Endometrium (tissue), 2 donors: ENCODE measurements at regions not wholly inside any gene's neighbourhood (a gene's known extent, or its start where the extent isn't known, plus 50 kb on each side); places are given as distances from the start of the nearest gene placed in this dataset.

Experiments
- FAIRE-seq: peaks from 2 replicates; lab custom pipeline; 2012; peaks lifted over from hg19 to GRCh38; lab: Jason Lieb, UNC
- donor health status: control.
- donor health status: control.

DNA sequence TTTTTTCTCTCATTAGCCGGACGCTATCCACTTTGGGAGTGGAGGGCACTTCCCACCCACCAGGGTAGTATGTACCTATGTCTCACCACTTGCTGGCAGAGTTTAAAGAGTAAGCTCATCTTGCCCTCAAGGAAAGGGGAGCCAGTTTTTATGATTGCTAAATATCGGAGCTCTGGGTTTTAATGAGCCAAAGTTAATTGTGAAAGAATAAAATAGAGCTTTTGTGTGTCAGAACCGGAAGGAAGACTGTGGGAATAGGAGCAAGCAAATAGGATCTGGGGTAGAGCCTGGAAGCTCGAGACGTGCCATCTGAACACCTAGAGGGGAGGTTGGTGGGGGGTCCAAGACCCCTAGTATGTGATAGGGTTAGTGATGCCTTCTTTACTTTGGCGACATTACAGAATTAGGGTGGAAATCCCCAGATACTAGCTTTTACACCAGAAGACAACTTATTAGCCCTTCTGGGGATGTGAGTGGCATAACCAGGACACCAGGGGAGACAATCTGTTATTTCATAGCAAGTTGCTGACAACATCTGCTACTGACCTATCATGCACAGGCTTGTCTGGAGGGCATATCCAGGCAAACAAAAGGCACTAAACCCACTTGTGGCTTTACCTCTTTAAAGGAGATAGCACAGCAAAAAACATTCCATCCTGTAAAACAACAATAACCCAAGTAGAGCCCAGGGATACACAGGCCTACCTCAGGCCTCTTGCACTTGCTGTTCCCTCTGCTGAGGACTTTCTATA is 333.8 kb downstream of the ZNF621 start:
- FAIRE-seq, result no peak

GRCh38 chr3:40862946-40863345 is 336.4 kb upstream of the CTNNB1 start:
- no peak for FAIRE-seq

- FAIRE-seq, result no peak
Measured at GRCh38 chr3:40864146-40864782, 335.0 kb upstream of the CTNNB1 start.

- FAIRE-seq, result peak; percentile 23
Measured at GRCh38 chr3:40864915-40865314, 334.4 kb upstream of the CTNNB1 start.

GRCh38 chr3:40867797-40868196 is 331.5 kb upstream of the CTNNB1 start:
- no peak for FAIRE-seq

- FAIRE-seq, result no peak
Measured at GRCh38 chr3:40869013-40869412, 330.3 kb upstream of the CTNNB1 start.

GRCh38 chr3:40869939-40870338 is 329.4 kb upstream of the CTNNB1 start:
- FAIRE-seq, result no peak

DNA sequence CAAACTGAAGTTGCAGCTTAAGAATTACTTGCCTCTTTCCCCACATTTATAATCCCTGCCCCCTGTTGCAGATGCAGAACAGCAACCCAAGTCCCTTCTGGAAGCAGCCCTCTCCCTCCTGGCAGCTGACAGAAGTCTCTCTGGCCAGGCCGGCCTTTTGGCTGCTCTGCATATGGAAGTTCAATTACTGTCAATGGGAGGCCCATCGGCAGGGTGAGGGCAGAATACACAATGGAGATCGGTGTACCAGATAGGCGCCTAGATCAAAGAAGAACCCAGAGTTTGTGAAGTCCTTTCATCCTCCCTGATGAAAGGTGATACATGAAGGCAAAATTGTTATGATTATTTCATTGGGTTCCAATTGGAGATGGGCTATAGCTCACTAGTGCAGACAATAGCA is 327.9 kb upstream of the CTNNB1 start:
- no peak for FAIRE-seq

GRCh38 chr3:40872258-40872920 is 326.9 kb upstream of the CTNNB1 start:
- no peak for FAIRE-seq

DNA sequence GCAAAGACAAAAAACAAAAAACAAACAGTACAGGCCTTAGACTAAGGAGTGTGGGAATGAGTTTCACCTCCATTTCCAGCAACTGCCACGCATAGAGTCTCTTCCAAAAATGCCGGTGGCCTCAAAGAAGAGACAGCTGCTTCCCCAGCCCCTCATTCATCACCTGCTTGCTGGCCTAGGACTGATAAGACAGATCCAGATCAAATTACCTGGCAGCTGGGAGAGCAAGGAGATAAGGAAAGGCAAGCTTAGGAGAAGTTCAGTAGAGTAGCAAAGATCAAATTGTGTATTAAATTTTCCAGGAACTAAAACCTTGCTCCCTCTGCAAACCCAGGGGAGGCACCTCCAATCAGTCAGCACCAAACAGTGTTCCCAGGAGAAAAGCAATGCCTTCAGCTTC is 325.8 kb upstream of the CTNNB1 start:
- no peak for FAIRE-seq

DNA sequence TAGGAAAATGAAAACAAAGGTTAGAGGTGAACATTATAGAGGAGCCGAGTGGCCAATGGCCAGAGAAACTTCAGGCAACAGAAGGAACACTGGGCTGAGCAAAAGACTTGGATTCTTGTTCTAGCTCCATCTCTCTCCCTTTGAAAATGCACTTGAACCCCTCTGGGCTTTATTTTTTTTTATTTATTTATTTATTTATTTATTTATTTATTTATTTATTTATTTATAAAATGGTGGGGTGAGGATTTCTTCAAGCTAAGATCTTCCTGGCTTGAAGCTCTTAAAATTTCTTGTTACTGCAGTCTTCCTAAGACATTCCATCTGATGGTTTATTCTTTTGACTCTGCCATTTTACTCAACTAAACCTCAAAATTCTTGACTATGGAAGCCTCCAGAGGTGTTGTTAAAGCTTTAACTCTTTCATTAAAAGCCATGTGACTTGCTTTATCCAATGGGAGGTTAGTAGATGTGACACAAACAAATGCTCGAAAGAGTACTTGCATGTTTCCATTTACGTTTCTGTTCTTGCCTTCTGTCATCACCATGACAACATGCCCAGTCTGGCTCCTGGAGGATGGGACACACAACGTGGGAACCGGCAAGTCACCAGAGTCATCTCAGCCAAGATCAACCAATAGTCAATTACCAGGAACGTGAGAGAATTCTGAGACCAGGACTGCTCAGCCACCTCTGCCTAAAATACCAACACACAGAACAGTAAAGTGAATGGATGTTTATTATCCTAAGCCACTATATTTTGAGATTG is 325.2 kb upstream of the CTNNB1 start:
- no peak for FAIRE-seq

GRCh38 chr3:40875581-40875980 is 323.7 kb upstream of the CTNNB1 start:
- no peak for FAIRE-seq

DNA sequence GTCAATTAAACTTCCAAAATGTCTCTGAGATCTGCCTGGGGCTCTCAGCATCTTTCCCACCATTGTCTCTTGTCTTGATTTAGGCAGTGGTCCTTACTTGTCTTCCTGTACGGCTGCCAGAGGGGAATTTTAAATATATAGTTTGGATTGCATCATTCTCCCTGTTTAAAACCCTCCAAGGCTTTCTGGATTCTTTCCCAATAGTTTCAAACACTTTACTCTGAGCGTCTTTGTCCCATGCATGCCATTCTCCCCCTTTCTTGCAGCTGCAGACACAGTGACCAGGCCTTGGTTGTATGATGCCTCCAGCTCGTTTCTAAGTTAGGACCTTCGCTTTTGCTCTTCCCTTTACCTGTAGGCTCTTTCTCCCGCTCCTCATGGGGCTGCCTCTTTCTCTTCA is 323.3 kb upstream of the CTNNB1 start:
- no peak for FAIRE-seq

GRCh38 chr3:40876496-40876895 is 322.8 kb upstream of the CTNNB1 start:
- FAIRE-seq, result no peak

- no peak for FAIRE-seq
Measured at GRCh38 chr3:40877631-40878463, 321.5 kb upstream of the CTNNB1 start.

GRCh38 chr3:40878464-40878905 is 320.8 kb upstream of the CTNNB1 start:
- no peak for FAIRE-seq

DNA sequence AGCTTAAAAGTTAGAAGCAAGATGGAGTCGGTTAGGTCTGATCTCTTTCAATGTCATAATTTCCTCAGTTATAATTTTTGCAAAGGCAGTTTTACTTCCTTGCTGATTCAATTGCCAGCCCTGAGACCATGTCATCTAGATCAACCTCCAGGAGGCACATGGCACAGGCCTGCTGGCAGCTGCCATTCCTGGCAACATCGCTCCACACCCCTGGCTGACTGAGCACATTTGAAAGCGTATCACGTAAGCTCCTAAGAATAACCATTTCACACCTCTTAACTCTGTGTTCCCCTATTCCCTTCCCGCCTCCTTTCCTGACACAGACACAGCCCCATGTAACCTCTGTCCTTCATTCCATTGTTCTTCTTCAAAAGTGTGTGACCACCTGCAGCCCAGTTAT is 313.9 kb upstream of the CTNNB1 start:
- FAIRE-seq, result no peak

GRCh38 chr3:40886660-40887425 is 312.5 kb upstream of the CTNNB1 start:
- FAIRE-seq, result no peak

DNA sequence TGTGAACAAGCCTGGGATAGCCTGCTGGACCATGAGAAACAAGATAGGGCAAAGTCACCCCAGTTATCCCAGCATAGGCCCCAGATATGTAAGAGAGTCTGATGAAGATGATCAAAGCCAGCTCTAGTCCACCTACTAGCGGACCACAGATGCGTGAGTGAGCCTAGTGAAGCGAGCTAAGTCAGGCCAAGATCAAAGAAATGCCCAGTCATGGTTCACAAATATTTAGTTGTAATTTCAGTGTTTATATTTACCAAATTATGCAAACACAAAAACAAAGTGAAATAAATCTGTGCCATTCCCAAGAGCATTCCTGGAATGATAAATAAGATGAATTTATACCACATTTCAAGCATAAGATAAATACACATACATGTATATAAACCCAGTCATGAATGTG is 308.1 kb upstream of the CTNNB1 start:
- no peak for FAIRE-seq

- FAIRE-seq, result no peak
Measured at GRCh38 chr3:40895109-40895508, 304.2 kb upstream of the CTNNB1 start.

DNA sequence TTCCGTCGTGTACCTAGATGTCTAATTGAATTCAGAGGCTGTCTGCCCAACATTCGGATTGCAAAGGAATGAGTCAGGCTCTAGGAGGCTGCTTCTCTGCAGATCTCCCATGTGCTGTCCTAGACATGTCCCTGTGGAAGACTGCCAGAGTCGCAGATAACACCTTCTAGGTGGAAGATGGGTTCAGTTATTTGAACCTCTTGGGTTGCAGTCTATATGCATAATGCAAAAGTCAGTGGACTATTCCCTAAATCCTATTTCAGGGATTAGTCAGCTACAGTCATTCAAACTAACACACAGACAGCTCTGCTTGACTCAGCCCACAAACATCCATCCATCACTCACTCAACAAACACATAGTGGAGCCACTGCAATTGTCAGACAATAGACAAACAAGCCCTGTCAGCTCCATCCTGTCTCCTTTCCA is 300.0 kb upstream of the CTNNB1 start:
- no peak for FAIRE-seq
